Epithelial cell of esophagus (primary cell): ENCODE measurements at regions not wholly inside any gene's neighbourhood (a gene's known extent, or its start where the extent isn't known, plus 50 kb on each side); places are given as distances from the start of the nearest gene placed in this dataset.
A peak's percentile ranks its signal among the peaks of the same experiment; 100 is the strongest.

Experiments
- DNase-seq: peaks from one replicate; pipeline ENCODE4 v3.0.0; 2010; ENCODE audit warnings: low read depth
- H3K4me3 ChIP-seq: 2 replicates; pipeline ENCODE4 v1.5.1; 2011; ENCODE audit warnings: mild to moderate bottlenecking, low read length, control low read depth
- TF ChIP-seq, protein P1 (sequence below): IDR thresholded peaks from 2 replicates; pipeline ENCODE4 v1.5.1; 2011; ENCODE audit warnings: low read depth, mild to moderate bottlenecking, low read length, control low read depth, inconsistent platforms; ENCODE audit not compliant: insufficient read depth; ENCODE audit errors: missing control alignments

DNA sequence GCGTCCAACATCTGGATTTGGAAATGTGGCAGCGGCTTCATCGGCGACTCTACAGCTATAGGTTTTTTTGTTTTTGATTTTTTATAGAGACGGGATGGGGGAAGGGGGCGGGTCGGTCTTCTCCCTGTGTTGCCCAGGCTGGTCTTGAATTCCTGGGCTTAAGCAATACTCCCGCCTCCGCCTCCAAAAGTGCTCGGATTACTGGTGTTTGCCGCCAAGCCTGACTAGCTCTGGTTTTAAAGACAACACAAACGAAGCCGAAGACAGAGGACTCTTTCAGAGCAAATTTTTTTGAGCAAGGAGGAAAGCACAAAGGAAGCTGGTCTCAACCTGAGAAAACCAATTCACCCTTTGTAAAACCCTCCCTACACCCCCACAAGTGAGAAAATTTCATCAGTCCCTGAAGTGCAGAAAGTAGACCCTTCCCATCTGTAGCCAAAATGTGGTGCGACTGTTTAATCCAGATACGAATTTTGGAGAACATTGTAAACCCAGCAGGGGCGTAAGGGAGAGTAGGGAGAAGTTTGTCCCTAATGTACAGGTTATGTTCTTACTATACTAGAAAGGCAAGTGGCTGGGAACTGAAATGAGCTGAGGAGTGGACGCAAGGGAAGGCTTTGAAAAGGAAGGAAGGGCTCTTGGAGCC is 185.9 kb downstream of the TRIM27 start:
- peak; percentile 65 for DNase-seq
- TF ChIP-seq, protein P1, sequence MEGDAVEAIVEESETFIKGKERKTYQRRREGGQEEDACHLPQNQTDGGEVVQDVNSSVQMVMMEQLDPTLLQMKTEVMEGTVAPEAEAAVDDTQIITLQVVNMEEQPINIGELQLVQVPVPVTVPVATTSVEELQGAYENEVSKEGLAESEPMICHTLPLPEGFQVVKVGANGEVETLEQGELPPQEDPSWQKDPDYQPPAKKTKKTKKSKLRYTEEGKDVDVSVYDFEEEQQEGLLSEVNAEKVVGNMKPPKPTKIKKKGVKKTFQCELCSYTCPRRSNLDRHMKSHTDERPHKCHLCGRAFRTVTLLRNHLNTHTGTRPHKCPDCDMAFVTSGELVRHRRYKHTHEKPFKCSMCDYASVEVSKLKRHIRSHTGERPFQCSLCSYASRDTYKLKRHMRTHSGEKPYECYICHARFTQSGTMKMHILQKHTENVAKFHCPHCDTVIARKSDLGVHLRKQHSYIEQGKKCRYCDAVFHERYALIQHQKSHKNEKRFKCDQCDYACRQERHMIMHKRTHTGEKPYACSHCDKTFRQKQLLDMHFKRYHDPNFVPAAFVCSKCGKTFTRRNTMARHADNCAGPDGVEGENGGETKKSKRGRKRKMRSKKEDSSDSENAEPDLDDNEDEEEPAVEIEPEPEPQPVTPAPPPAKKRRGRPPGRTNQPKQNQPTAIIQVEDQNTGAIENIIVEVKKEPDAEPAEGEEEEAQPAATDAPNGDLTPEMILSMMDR = no peak
- no peak overlapping the region for H3K4me3 ChIP-seq

DNA sequence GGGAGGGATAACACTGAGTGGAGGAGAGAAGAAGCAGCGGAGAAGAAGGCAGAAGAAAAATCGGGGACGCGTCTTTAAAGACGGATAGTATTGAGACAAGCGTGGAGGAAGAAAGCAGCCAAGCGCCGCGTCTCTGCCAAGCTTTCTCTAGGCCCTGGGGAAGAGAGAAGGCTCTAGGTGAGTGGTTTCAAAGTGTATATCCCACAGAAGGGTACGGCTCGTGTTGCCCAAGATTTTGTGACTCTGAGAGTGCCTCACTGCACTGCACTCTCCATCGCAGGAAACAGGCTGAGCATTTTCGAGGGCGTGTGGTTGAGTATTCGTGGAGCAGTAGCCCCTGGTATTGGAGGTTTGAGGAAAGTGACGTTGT is 185.4 kb downstream of the TRIM27 start:
- no peak for DNase-seq
- no peak overlapping the region for H3K4me3 ChIP-seq
- TF ChIP-seq, protein P1 = no peak

DNA sequence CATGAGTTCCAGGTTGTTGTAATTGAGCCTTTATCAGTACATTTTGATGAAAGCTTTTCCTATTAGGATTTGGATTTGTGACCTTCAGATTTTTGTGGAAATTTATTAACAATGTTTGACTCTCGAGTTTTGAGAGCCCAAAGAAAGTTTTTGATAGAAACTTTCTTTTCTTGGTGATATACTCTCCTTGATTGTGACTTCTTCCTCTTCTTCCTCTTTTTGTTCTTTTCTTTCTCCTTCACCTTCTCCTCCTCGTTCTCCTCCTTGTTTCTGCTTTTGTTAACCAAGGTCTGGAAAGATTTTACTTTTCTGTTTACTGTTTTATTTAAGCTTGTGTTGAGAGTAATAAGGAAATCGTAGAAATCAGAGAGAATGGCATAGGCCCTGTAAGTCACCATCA is 182.4 kb downstream of the TRIM27 start:
- no peak overlapping the region for H3K4me3 ChIP-seq
- TF ChIP-seq, protein P1 = no peak

GRCh38 chr6:28742668-28743270 is 181.0 kb downstream of the TRIM27 start:
- peak; percentile 76 for DNase-seq
- peak overlapping the region; percentile 7 for H3K4me3 ChIP-seq
- TF ChIP-seq, protein P1 = no peak

More for the DNA sequence above, 182.4 kb downstream of the TRIM27 start:
- DNase-seq = no peak

DNA sequence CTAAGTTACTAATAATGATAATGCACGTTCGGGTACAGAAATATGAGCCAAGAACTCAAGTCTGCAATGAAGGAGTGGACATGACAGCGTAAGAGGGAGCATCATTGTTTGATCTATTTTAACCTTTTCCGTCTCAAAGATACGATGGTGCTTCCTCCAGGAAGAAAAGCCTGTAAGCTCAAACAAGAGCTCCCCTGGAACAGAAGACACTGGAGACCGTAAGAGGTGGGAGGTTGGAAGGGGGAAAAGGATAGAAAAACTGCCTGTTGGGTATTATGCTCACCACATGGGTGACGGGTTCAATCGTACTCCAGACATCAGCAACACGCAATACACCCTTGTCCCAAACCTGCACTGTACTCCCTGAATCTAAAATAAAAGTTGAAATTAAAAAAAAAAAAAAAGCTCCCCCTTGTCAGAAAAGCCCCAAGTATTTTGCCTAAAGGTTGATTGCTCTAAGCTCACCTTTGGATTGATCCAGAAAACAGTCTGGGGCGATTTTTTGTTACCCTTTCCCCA is 180.5 kb downstream of the TRIM27 start:
- peak overlapping the region; percentile 7 for H3K4me3 ChIP-seq
- no peak for DNase-seq
- TF ChIP-seq, protein P1 = no peak

- H3K4me3 ChIP-seq = peak overlapping the region; percentile 37
- no peak for DNase-seq
- TF ChIP-seq, protein P1 = no peak
Measured at GRCh38 chr6:28747083-28747630, 176.6 kb downstream of the TRIM27 start.
